ENCODE measurements at regions not wholly inside any gene's neighbourhood (a gene's known extent, or its start where the extent isn't known, plus 50 kb on each side); places are given as distances from the start of the nearest gene placed in this dataset.

DNA sequence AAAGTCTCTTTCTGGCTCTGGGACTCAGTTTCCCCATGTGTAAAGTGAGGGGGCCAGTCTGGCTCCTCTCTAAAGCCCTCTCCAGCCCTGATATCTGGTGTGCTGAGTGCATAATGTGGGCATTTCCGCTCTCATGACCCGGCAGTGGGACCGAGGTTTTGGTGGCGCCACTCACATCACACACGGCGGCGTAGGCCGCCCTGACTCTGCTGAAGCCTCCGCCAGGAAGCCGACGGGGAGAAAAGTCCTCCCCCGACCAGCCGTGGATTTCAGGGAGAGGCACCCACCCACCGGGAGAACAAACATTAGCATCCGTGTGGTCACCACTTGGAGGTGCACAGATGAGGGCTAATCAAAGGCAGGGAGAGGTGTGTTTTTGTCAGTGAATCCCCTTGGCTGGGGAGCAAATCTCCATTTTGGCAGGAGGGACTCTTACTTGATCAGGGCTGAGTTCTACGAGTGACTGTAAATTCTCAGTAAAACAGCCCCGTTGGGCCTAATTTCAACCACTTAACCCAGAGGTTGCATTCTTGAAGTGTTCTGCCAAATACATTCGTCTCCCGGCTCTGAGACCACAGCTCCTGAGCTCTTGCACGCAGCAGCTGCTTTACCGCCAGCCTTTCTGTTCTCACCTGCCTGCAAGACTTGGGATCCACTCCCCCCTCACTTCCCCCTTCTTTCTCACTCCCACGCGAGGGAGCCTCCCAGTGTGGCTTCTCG is 118.2 kb downstream of the FOXD2 start:
- peak; percentile 23 for DNase-seq

DNA sequence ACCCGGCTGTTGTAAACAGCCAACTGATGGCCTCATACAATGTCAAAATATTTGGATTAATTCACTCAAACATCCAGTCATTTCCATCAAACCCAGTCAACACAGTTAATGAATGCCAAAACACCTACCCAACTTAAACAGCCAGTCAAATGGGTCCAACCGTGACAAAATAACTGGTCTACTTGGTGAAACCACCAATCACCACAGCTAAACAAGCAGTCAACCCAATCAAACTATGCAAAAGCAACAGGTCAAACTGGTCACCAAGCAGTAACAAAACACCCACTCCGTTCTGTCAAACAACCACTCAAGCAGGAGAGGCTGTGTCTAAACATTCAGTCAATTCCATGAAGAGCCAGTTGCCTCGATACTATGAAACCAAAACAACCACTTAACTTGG is 119.2 kb downstream of the FOXD2 start:
- DNase-seq = no peak

DNA sequence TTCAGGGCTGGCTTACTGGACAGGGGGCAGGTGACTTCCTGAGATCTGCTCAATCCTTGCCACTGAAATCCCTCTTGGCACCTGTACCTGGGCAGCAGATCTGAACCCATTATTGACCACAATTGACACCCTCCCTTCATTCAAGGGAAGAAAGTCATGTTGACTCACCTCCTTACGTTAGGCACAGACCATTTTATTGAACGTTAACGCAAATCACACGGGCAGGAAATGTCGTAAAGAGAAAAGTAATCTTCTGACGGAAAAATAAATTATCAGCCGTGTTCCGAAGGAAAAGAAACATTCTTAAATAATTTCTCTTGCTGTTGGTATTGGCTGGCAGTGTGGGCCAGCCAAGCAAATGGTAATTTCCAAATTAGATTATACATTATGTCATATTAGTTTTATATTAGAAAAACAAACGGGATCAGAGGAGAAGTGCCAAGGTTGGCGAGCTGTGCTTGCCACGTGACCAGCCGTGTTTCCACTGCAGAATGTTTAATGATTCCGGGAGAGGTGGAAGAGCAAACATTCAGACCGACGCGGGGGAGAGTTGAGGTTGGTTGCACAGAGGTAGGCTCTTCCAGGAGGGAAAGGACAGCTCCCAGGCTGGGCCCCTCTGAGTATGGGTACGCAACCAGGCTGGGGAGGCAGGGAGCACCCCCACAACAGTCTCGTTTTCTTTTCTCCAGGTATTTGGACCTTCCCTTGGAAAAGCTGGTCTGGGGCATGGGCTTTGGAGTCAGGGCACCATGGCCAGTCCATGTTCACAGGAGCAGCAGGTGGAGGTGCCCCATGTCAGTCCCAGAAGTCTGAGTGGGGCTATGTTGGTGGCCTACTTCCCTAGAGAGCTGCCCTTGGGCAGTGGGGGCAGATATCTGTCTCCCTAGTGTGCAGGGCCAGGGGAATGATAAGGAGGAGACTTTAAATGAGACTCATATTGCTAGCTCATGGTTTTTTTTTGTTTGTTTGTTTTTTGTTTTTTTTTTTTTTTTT is 121.1 kb downstream of the FOXD2 start:
- no peak for DNase-seq

DNA sequence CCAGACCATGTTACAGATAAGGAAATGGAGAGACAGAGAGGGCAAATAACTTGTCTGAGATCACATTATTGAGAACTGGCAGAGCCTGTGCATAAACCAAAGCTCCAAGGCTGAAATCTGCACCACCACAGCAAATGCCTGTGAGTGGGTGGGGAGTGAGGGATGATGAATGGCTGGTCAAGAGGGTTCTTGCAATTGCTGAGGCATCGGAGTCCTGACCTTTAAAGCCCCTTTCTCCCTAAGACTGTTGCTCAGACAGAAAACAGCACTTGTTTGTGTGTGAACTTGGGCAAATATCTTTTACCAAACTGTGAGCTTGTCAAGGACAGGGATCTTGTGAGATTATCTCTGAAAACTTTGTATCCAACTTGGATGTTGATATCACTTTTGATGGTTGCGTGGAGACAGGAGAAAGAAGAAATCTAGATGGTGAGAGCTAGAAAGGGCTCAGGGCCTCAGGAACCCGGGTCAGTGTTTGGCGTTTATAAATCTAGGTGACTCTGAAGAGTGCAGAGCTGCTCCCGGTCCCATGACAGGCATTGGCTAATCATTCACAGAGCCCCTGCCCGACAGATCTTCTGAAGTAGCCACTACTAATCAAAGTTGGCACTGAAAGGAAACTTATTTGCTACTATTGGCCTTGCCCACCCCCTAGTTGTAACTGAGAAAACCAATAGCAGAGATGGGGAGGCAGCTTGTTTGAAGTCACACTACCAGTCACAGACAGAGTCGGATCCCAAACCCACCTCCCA is 122.3 kb downstream of the FOXD2 start:
- DNase-seq = no peak

DNA sequence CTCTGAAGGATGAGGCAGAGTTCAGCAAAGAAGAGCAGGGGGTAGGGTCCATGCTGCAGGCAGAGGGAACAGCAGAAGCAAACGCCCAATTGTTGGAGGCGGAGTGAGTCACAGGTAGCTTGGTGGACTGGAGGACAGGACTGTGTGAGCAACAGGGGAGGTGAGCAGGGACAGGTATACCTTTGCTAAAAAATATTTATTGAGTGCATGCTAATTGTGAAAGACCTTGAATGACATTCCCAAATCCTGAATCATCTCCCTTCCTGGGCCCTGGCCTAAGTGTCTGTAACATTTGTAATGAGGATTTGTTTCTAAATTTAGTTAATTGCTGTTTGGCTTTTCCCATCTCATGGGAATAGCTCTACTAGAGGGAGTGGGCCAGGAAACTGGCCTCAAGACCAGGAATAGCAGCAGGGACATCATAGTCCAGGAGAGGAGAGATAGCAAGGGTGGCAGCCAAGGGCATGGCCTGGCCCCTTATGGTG is 123.7 kb downstream of the FOXD2 start:
- peak; percentile 37 for DNase-seq

DNA sequence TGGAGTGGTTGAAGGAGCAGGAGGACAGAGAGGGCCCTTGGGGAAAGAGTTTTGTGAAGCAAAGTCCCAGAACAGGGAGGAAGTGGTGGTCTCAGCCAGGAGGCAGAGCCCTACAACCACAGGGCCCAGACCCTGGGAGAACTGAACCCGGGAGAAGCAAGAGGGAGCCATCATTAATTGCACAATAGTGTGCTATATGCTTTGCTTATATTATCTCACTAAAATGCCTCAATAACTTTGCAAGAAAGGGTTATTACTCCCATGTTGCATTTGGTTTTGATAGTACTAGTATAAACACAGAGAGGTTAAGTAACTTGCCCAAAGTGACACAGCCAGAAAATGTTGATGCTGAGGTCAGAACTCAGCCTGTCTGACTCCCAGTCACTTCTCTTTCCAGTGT is 124.3 kb downstream of the FOXD2 start:
- no peak for DNase-seq

DNA sequence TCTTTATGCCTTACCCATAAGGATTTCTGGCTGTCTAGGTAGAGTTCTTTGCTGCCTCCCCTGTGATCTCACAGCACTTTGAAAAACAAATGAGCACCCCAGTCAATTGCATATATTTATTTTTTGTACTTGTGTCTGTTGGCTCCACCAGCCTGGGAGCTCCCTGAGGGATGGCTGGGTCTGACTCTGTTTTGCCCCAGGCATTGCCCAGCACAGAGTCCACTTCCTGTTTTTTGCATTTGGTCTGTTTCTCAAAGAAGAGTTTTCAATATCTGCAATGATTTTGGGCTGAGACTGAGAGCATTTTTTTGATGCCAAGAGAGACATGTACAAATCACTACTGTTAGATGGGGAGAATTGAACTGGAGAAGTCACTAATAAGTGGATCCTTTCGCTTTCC is 125.0 kb downstream of the FOXD2 start:
- no peak for DNase-seq

DNA sequence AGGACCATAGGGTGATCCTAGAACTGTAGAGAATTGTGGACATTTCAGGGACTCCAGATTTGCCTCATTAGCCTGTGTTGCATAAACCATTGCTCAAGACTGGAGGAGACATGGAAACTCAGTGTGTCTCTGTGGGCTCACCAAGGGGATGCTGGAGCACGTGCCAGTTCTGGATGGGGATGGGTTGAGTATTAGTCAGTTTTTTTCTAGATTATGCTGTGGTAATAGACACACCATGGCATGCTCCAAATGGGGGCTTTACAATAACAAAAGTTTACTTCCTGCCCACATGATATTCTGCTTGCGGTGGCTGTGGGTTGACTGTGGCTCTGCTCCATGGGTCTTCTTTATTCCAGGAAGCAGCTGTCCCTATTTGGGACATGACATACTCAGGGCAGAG is 125.4 kb downstream of the FOXD2 start:
- DNase-seq = peak; percentile 20

DNA sequence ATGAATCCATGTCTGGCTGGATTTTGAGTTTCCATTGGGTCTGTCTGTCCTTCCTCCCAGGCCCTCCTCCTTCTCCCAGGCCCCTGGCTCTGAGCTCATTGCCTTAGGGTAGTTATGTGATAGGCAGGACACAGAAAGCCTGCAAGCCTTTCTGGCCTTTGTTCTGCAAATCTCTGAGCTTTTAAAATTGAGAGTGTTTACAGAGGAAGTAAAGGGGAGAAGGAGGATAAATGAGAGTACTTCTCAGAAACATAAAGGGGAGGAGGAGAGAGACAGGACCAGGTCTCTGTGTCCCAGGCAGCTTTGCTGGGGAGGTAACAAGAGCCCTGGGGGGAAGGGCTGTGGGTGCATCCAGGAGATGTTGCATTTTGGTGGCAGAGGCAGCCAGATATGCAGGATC is 126.7 kb downstream of the FOXD2 start:
- no peak for DNase-seq

DNA sequence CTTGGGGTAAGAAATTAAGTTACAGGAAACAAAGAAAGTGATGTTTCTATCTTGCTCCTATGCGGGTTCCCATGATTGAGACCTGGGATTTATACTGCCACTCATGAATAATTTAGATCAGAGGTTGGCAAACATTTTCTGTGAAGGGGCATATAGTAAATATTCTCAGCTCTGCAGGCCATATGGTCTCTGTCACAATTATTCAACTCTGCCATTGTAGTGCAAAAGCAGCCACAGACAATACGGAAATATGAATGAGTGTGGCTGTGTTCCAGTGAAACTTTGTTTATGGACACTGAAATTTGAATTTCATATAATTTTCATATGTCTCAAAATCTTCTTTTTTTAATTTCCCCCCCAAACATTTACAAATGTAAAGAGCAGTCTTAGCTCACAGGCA is 127.2 kb downstream of the FOXD2 start:
- DNase-seq = no peak

DNA sequence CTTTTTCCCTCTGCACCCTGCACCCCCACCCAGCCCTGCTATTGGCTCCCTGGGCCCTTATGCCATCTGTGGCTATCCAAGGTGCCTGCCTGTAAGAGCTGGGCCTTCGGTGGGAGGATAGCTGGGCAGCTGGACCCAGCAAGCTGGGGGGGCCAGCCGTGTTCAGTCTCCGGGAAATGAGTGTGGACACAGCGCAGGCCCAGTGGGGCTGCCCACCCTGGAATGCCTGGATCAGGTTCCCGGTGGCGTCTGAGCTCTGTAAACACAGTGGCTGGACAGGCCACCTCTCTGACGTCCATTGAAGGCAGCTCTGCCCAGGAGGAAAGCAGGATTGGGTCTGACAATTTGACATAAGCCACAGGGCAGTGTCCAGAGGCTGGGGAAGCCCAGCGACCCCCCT is 127.8 kb downstream of the FOXD2 start:
- DNase-seq = no peak

DNA sequence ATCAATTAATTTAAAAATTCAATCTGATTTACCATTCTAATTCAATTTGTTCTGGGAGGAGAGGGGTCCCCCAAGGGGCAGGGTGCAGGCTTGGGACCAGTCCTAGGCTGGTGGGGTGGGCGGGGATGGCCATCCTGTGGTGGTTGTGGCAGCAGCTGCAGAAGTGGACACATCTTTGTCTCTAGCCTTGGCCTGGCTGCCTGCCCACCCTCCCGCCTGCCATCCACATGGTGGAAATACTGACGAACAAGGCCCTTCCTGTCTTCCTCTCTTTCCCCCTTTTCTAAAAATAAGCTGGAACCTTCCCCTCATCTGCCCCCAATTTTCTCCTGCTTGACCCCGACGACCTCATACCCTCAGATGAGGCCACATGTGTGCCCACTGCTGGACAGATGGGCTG is 130.9 kb downstream of the FOXD2 start:
- peak; percentile 19 for DNase-seq

DNA sequence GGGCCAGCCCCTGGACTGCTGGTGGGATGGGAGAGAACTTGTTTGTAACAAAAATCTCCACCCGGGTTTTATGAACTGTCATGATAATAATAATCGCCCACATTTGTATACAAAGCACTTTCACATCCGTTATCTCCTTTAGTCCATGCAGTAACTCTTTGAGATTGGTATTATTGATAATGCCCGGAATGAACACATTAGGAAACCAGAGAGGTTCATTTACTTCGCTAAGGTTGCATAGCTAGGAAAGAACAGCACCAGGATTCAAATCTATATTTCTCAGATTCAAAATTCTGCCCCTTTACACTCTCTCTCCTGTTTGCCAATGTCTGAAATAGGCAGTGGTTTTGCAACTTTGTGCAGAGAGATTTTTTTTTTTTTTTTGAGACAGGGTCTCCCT is 131.4 kb downstream of the FOXD2 start:
- no peak for DNase-seq

DNA sequence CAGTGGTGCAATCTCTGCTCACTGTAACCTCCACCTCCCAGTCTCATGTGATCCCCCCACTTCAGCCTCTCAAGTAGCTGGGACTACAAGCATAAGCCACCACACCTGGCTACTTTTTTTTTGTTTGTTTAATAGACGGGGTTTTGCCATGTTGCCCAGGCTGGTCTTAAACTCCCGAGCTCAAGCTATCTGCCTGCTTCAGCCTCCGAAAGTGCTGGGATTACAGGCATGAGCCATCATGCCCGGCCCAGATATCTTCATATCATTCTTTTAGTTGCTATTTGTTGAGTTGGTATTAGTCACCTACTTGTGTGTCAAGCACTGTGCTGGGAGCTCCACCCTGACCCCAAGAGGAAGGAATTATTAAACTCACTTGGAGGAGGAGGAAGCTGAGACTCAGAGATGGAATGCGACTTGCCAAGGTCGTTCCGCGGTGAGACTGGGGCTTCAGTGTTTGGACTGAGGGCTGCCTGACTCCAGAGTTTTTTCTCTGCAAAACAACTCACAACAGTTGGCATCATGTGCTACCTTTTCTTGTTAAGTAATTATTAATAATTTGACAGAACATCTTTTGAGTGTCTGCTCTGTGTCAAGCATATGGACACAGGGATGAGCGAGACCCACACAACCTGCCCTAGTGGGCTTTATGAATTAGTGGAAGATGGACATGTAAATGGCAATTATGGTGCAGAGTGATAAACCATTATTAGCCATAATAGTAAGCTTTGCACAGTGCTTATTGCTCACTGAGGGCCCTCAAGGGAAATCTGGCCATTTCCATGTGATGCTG is 132.0 kb downstream of the FOXD2 start:
- peak; percentile 96 for DNase-seq

DNA sequence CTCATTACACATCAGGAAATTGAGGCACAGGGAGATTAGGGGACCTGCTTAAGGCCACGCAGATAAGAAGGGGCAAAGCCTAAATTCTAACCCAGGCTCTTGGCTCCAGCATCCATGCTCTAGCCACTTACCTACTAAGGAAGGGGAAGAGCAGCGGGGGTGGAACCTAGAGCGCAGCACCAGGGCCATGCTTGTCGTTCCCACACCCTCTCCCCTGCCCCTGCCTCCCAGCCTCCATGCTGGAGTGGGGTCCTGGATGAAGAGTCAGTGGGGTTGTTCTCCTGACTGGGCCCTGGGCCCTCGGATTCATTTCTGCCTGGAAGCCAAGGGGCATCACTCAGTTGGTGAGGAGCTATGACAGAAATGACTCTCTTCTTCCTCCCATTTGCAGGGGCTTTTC is 133.3 kb downstream of the FOXD2 start:
- DNase-seq = no peak

DNA sequence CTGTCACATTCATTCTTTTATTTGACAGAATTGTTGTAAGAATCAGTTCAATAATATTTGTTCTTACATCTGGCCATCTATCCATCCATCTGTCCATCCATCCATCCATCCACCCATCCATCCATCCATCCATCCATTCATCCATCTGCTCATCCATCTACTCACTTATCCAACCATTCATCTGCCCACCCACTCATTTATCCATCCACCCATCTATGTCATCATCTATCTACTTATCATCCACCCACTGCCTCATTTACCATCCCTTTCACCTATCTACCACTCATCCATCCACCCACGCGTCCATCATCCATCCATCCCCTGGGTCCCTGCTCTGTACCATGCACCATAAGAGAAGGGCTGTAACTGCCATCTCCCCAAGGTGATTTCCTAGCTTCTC is 134.1 kb downstream of the FOXD2 start:
- no peak for DNase-seq

DNA sequence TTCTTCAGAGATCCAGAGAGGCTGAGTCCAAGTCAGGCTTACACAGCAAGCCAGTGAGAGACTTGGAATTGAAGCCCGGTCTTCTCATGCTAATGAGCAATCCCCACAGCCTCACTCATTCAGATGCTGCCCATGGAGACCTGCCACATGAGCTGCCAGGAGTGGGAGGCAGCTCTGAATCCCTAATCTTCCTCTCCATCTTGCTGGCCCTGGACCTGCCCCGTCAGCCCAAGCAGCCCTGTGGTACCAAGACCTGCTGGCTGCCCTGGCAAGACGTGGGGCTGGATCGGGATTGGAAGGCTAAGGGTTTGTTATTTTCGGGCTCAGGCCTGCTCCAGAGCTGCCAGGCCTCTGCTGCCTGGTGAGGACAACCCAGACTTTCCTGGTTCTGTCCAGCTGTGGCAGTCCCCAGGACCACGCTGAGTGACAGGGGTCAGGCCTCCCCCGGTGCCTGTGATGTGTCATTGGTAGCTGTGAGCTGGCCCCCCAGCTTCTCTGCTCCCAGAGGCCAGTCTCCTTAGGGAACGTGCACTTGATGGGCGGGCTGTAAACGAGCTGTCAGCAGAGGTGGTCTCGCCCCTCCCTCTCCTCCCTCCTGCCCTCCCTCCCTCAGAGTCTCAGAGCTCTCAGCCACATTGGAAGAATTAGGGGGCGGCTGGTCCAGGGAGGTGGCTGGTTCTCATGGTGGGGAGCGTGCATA is 135.0 kb downstream of the FOXD2 start:
- no peak for DNase-seq

DNA sequence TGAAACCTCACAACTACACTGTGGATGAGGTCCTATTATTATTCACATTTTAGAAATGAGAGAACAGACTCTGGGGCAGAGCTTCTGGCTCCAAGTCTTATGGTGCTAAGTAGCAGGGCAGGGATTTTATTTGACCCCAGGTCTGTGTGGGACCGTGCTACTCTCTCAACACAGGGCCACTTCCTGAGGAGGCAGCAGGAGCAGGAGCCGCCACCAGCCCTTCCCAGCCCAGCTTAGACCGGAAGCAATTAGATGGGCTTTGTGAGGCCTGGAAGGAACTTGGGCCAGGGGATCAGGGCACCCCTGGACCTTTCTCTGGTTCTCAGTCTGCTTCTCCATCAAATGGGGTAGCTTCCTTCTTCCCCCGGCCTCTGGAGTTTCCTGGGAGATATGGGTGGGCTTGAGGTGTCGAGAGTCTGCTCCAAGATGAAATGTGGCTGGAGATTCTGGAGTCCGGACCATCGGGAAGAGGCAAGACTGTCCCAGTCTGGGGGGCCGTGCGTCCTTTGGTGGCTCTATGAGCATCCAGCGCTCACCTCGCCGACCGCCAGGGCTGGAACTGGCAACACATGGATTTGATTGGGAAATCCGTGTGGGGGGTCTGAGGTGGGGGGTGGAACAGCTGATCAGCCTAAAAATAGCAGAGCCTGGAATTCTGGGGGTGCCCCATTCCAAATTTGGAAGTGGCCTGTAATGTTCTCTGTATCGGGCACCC is 136.8 kb downstream of the FOXD2 start:
- no peak for DNase-seq

DNA sequence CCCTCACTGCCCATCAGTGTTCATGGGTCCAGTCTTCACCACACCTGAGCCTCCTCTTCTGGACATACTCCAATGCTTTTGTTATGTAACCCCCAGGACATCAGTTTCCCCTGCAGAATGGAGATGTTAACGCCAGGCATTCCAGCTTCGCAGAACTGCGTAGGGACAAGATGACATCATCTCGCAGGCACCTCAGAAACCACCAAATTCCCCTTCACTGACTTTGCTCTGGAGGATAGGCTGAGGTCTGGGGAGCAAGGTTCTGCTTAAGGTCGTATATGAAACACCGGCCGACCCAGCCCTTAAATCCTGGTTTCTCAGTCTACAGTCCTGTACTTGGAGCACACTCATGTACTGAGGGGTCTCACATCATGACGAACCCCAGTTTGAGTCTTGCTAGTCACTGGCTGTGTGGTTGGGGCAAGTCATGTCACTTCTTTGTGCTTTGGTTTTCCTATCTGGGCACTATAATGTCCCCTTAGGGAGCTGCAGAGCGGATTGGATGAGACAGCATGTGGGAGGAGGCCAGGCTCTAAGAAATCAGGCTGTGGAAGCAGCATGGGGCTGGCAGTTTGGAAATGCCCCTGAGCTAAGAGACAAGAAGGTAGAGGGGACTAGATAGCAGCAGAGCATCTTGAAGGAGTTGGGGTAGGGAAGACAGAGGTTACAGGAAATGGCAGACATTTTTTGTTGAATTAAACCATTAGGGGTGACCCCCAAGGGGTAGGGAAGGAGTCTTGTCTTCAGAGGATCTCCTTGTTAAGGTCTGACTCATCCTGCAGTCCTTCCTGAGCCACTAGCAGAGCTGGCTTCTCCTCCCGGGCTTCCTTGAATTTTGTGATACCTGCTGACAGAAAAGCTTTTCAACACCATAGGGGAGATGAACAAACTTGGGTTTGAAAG is 138.3 kb downstream of the FOXD2 start:
- peak; percentile 85 for DNase-seq

DNA sequence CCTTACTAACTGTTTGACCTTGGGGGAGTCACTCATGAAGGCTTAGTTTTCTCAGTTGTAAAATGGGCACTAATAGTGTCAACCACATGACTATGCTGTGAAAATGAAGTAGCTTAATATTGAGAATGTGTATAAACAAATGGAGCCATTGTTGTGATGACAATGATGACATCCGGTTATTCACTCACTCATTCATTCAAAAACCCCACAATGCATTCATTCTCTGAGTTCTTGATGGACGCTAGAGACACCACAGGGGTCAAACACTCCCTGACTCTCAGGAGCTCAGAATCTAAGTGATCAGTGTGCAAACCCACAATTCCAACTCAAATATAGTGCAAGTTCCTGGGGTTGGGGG is 138.9 kb downstream of the FOXD2 start:
- DNase-seq = no peak
